ENCODE measurements at regions not wholly inside any gene's neighbourhood (a gene's known extent, or its start where the extent isn't known, plus 50 kb on each side); places are given as distances from the start of the nearest gene placed in this dataset.

DNA sequence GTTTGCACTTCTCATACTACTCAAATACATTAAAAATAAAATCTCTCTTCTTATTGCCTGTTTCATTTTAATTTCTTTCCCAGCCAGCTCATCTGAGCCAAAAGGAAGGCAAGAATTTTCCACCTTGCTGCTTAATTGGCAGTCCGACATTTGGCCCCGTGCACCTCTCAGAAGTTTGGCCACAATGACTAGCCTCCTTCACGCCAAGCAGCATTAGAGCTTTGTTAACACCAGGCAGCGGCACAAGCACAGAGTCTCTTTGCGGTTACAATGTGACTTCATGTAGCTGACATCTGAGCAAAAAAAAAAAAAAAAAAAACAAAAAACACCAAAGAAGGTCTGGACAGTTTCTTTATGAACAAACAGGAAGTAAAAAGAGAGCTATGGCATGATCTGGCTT is 248.9 kb downstream of the OSR1 start:
- Histone ChIP-seq H2AK5ac (ENCODE audit: low read depth, low read length) (no peak overlapping the region), H4K91ac (ENCODE audit: insufficient read depth, low read depth, low read length) (no peak overlapping the region), H3K9me3 (ENCODE audit: control insufficient read depth, insufficient read depth, low read length) (no peaks in the 10 kb centered on the region), H2BK120ac (ENCODE audit: low read depth, low read length) (no peak overlapping the region), H3K36me3 (ENCODE audit: control insufficient read depth, insufficient read depth, low read length) (no peaks in the 10 kb centered on the region), H2BK15ac (ENCODE audit: low read depth, low read length) (no peak overlapping the region), H2AFZ (replicated peaks; ENCODE audit: low read length, poor library complexity) (no peak overlapping the region), H2AK9ac (replicated peaks; ENCODE audit: low read depth, low read length, poor library complexity) (no peak overlapping the region), H3K79me1 (ENCODE audit: low read depth in 1 of 2, low read length in 2 of 2) (no peaks in the 10 kb centered on the region), H2BK20ac (ENCODE audit: low read depth, low read length) (no peak overlapping the region), H3K23ac (ENCODE audit: low read depth, low read length) (no peak overlapping the region), H3K4me1 (ENCODE audit: control insufficient read depth, insufficient read depth, low read length) (no peaks in the 10 kb centered on the region), H3K27ac (ENCODE audit: insufficient read depth, low read length) (no peak overlapping the region), H3K9me1 (ENCODE audit: insufficient read depth, low read length) (no peaks in the 10 kb centered on the region), H3K4me3 (ENCODE audit: insufficient read depth, low read depth, low read length) (no peak overlapping the region), H3K9ac (ENCODE audit: low read depth, low read length) (no peak overlapping the region), H4K20me1 (ENCODE audit: insufficient read depth, low read length) (no peaks in the 10 kb centered on the region), H3K4ac (ENCODE audit: low read depth, low read length) (no peak overlapping the region), H3K4me2 (ENCODE audit: low read depth, low read length) (no peak overlapping the region), H3K18ac (ENCODE audit: low read depth, low read length) (no peak overlapping the region), H4K8ac (ENCODE audit: low read depth in 2 of 2, low read length in 2 of 2) (no peak overlapping the region), H4K5ac (ENCODE audit: low read depth, low read length) (no peak overlapping the region), H3K14ac (replicated peaks; ENCODE audit: low read depth, low read length) (no peak overlapping the region), H2BK5ac (ENCODE audit: low read depth, low read length, poor library complexity, severe bottlenecking) (no peak overlapping the region), H3K56ac (ENCODE audit: extremely low read depth, insufficient read depth, low read length) (no peak overlapping the region), H3K27me3 (ENCODE audit: control insufficient read depth, insufficient read depth, low read length) (no peaks in the 10 kb centered on the region)
- DNase-seq, result no peak
- TF ChIP-seq SMC3 (IDR thresholded peaks at IDR 0.05; ENCODE audit: low read depth, low read length) (no peak), MAFK (IDR thresholded peaks at IDR 0.05; ENCODE audit: low read depth, low read length) (no peak), RAD21 (IDR thresholded peaks at IDR 0.05; ENCODE audit: low read length) (no peak), FOS (IDR thresholded peaks at IDR 0.05; ENCODE audit: low read depth, low read length) (no peak), MXI1 (IDR thresholded peaks at IDR 0.05; ENCODE audit: borderline replicate concordance, low read depth, low read length) (no peak), RCOR1 (IDR thresholded peaks at IDR 0.05; ENCODE audit: insufficient replicate concordance, low read length) (no peak), CHD1 (IDR thresholded peaks at IDR 0.05; ENCODE audit: low read depth, low read length) (no peak), MAZ (IDR thresholded peaks at IDR 0.05; ENCODE audit: borderline replicate concordance, low read depth, low read length) (no peak), BHLHE40 (IDR thresholded peaks at IDR 0.05; ENCODE audit: low read depth, low read length) (no peak), NFE2L2 (IDR thresholded peaks at IDR 0.05; ENCODE audit: low read depth, low read length) (no peak), CEBPB (IDR thresholded peaks at IDR 0.05; ENCODE audit: low read depth, low read length) (no peak), POLR2A (IDR thresholded peaks at IDR 0.05; ENCODE audit: low read depth, low read length) (no peak), RFX5 (IDR thresholded peaks at IDR 0.05; ENCODE audit: low read depth, low read length) (no peak)
- TF ChIP-seq, protein P1, sequence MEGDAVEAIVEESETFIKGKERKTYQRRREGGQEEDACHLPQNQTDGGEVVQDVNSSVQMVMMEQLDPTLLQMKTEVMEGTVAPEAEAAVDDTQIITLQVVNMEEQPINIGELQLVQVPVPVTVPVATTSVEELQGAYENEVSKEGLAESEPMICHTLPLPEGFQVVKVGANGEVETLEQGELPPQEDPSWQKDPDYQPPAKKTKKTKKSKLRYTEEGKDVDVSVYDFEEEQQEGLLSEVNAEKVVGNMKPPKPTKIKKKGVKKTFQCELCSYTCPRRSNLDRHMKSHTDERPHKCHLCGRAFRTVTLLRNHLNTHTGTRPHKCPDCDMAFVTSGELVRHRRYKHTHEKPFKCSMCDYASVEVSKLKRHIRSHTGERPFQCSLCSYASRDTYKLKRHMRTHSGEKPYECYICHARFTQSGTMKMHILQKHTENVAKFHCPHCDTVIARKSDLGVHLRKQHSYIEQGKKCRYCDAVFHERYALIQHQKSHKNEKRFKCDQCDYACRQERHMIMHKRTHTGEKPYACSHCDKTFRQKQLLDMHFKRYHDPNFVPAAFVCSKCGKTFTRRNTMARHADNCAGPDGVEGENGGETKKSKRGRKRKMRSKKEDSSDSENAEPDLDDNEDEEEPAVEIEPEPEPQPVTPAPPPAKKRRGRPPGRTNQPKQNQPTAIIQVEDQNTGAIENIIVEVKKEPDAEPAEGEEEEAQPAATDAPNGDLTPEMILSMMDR (conservative IDR thresholded peaks at IDR 0.05; ENCODE audit: low read depth, low read length), result no peak
- TF ChIP-seq, protein P2, sequence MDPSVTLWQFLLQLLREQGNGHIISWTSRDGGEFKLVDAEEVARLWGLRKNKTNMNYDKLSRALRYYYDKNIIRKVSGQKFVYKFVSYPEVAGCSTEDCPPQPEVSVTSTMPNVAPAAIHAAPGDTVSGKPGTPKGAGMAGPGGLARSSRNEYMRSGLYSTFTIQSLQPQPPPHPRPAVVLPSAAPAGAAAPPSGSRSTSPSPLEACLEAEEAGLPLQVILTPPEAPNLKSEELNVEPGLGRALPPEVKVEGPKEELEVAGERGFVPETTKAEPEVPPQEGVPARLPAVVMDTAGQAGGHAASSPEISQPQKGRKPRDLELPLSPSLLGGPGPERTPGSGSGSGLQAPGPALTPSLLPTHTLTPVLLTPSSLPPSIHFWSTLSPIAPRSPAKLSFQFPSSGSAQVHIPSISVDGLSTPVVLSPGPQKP (IDR thresholded peaks at IDR 0.05; ENCODE audit: borderline replicate concordance, low read depth, low read length), result no peak
- TF ChIP-seq, protein P3, sequence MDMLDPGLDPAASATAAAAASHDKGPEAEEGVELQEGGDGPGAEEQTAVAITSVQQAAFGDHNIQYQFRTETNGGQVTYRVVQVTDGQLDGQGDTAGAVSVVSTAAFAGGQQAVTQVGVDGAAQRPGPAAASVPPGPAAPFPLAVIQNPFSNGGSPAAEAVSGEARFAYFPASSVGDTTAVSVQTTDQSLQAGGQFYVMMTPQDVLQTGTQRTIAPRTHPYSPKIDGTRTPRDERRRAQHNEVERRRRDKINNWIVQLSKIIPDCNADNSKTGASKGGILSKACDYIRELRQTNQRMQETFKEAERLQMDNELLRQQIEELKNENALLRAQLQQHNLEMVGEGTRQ (IDR thresholded peaks at IDR 0.05; ENCODE audit: low read depth, low read length), result no peak
- BruUV-seq (replicated peaks), result no TSS peak
- intact Hi-C loops (cut with micrococcal nuclease), result no loop called here
- 100% methylated on average over 1 of the region's 5 CpGs; no CpG with 5 or more reads in 1 of the 2 experiments for WGBS, 2 experiments (ENCODE audit: extremely low coverage in 2 of 2, insufficient read length in 1 of 2)
- CTCF ChIA-PET, result no interaction called here
- POLR2A ChIA-PET (ENCODE audit: unreplicated experiment), result interaction anchor here (0.6 kb wide), 1 partner anchor 195 kb away, joined by 6 read pairs; no protein-coding TSS in a partner anchor
- dilution Hi-C loops (cut with HindIII; ENCODE audit: low sequenced_read_pairs, unreplicated experiment), result no loop called here
- no peak for ATAC-seq (ENCODE audit: low read depth)
- in situ Hi-C loops (cut with MboI; ENCODE audit: low sequenced_read_pairs), result no loop called here

Data from IMR-90 (cell line).